ENCODE measurements at regions not wholly inside any gene's neighbourhood (a gene's known extent, or its start where the extent isn't known, plus 50 kb on each side); places are given as distances from the start of the nearest gene placed in this dataset.
A peak's percentile ranks its signal among the peaks of the same experiment; 100 is the strongest.

- no peak for DNase-seq
Observed at GRCh38 chr9:69955536-69956355, 87.9 kb upstream of the MAMDC2 start.

GRCh38 chr9:69961843-69962242 lies 81.8 kb upstream of the MAMDC2 start:
- DNase-seq: no peak

GRCh38 chr9:69963803-69964202 lies 79.8 kb upstream of the MAMDC2 start:
- DNase-seq: no peak

- DNase-seq: no peak
Observed at GRCh38 chr9:69964446-69964845, 79.2 kb upstream of the MAMDC2 start.

GRCh38 chr9:69965416-69966145 lies 78.1 kb upstream of the MAMDC2 start:
- DNase-seq: no peak

- DNase-seq: no peak
Observed at GRCh38 chr9:69967344-69967743, 76.3 kb upstream of the MAMDC2 start.

- no peak for DNase-seq
Observed at GRCh38 chr9:69970001-69970533, 73.6 kb upstream of the MAMDC2 start.

GRCh38 chr9:69971643-69972449 lies 71.8 kb upstream of the MAMDC2 start:
- peak; percentile 41 to 46 for DNase-seq

GRCh38 chr9:69975681-69976080 lies 68.0 kb upstream of the MAMDC2 start:
- DNase-seq: no peak

GRCh38 chr9:69976152-69976551 lies 67.5 kb upstream of the MAMDC2 start:
- DNase-seq: no peak

- DNase-seq: no peak
Observed at GRCh38 chr9:69980041-69980440, 63.6 kb upstream of the MAMDC2 start.

GRCh38 chr9:69980591-69980990 lies 63.1 kb upstream of the MAMDC2 start:
- no peak for DNase-seq

- no peak for DNase-seq
Observed at GRCh38 chr9:69981686-69982445, 61.8 kb upstream of the MAMDC2 start.

GRCh38 chr9:69984831-69985230 lies 58.8 kb upstream of the MAMDC2 start:
- no peak for DNase-seq

GRCh38 chr9:69985971-69986370 lies 57.7 kb upstream of the MAMDC2 start:
- DNase-seq: no peak

- DNase-seq: no peak
Observed at GRCh38 chr9:69986970-69987369, 56.7 kb upstream of the MAMDC2 start.

GRCh38 chr9:69987457-69987856 lies 56.2 kb upstream of the MAMDC2 start:
- no peak for DNase-seq

GRCh38 chr9:69993110-69993509 lies 50.5 kb upstream of the MAMDC2 start:
- no peak for DNase-seq

Data from AML-193 (cell line).